ENCODE measurements at regions not wholly inside any gene's neighbourhood (a gene's known extent, or its start where the extent isn't known, plus 50 kb on each side); places are given as distances from the start of the nearest gene placed in this dataset.

DNA sequence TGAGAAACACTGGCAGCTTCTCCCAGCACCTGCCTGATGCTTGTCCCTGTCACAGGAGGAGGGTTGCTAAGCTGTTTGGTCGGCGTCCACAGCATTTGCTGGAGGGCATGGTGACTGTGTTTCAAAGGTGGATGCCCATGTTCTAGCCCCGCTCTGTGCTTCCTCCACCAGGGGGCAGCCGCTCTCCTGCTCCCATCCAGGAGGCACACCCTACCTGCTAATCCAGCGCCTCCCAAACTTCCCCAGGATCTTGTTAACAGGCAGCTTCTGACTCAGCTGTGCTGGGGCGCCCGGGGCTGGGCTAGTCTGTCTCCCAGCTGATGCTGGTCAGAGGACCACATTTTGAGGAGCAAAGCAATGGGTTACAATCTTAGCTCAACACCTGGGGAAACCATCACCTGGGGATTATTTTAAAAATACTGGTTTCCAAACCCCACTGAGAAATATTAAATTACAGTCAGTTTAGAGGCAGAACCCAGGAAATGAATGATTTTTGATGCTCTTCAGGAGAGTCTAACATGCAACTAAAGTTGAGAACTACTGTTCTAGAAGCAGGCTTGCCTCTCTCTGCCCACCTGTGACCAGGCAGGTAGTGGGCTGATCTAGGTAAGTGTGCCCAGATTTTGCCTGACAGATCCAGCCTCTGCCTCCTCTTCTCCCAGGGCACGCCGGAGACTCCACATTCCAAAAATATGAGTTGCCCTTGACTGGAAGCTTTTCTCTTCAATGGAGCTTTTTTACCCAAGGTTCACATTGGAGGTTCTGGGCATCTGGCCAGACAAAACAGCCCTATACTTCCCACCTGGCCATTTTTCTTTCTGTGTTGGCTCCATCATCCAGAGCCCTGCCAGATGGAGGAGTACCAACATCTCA is 92.7 kb upstream of the GPR26 start (continued):
- TF ChIP-seq RAD21 (IDR thresholded peaks at IDR 0.05 in 1 of 2, conservative IDR thresholded peaks at IDR 0.05 in 1 of 2; ENCODE audit: low read depth in 2 of 2, low read length in 2 of 2) (peak; percentile 76 to 83), ASH2L (IDR thresholded peaks at IDR 0.05; ENCODE audit: low read length) (no peak), GTF2F1 (IDR thresholded peaks at IDR 0.05; ENCODE audit: borderline replicate concordance, low read depth, low read length) (no peak), BACH1 (IDR thresholded peaks at IDR 0.05; ENCODE audit: low read length) (no peak)
- TF ChIP-seq, protein P1, sequence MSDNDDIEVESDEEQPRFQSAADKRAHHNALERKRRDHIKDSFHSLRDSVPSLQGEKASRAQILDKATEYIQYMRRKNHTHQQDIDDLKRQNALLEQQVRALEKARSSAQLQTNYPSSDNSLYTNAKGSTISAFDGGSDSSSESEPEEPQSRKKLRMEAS (IDR thresholded peaks at IDR 0.05) = 0 out of 2 replicates have a peak, but pooled peaks have one; percentile 12

All from H1 (cell line).